ENCODE measurements at regions not wholly inside any gene's neighbourhood (a gene's known extent, or its start where the extent isn't known, plus 50 kb on each side); places are given as distances from the start of the nearest gene placed in this dataset.

DNA sequence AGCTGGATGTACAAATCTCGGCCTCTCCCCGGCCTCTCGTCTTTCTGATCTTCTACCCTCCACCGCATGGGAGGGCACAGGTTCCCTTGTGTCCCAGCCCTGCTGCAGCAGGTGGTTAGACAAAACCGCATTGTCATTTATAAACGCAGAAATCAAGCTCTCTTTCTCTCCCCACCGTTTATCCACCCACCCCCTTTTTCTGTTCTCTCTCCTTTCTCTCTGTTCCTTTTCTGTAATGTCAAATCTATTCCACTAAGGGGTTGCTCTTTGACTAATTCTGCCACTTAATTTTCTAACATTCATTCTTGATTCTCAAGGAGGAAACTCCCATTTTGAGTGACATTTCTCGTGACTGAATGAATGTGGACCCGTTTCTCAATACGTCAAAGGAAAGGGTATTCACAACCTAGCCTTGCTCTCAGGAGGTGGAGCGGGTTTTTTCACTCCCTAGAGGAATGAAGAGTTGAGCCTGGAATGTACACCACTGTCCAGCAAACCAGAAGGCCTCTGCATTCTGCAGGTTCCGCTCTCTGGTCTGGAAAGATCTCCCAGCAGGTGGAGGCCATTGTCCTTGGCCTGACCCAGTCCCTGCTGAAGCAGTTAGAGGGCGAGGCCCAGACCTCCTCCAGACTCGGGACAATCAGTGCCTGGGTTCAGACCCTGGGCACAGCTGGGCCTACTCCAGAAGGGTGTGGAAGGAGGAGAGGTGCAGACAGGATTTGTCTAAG lies 70.9 kb upstream of the ENPP6 start:
- TF ChIP-seq, protein P1, sequence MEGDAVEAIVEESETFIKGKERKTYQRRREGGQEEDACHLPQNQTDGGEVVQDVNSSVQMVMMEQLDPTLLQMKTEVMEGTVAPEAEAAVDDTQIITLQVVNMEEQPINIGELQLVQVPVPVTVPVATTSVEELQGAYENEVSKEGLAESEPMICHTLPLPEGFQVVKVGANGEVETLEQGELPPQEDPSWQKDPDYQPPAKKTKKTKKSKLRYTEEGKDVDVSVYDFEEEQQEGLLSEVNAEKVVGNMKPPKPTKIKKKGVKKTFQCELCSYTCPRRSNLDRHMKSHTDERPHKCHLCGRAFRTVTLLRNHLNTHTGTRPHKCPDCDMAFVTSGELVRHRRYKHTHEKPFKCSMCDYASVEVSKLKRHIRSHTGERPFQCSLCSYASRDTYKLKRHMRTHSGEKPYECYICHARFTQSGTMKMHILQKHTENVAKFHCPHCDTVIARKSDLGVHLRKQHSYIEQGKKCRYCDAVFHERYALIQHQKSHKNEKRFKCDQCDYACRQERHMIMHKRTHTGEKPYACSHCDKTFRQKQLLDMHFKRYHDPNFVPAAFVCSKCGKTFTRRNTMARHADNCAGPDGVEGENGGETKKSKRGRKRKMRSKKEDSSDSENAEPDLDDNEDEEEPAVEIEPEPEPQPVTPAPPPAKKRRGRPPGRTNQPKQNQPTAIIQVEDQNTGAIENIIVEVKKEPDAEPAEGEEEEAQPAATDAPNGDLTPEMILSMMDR (IDR thresholded peaks at IDR 0.05), result no peak
- no peak for TF ChIP-seq POLR2A (IDR thresholded peaks at IDR 0.05)
